Peyer's patch (tissue), 4 donors: ENCODE measurements at regions not wholly inside any gene's neighbourhood (a gene's known extent, or its start where the extent isn't known, plus 50 kb on each side); places are given as distances from the start of the nearest gene placed in this dataset.
"Not testable (repeated sequence)": the region's sequence is repeated elsewhere in the genome, so short reads cannot be mapped to it uniquely, and the experiment has no call there.

Source experiments
- POLR2A ChIP-seq, 2 donors: fragments of 450-650 bp; IDR thresholded peaks; one replicate each; pipeline ENCODE4 v1.5.1; 2017; ENCODE audit warnings: antibody characterized with exemption in 2 of 2, mild to moderate bottlenecking in 2 of 2, moderate library complexity in 2 of 2
- TF ChIP-seq, protein P1 (sequence below), 6 experiments: fragments of 450-650 bp in 4 of 6; fragments of 200-600 bp in 2 of 6; sonication (generic) in 1 of 6; IDR thresholded peaks; one replicate each; pipeline ENCODE4 v1.5.1; 2017 to 2019; ENCODE audit warnings: antibody characterized with exemption in 6 of 6, mild to moderate bottlenecking in 3 of 6, moderate library complexity in 1 of 6

DNA sequence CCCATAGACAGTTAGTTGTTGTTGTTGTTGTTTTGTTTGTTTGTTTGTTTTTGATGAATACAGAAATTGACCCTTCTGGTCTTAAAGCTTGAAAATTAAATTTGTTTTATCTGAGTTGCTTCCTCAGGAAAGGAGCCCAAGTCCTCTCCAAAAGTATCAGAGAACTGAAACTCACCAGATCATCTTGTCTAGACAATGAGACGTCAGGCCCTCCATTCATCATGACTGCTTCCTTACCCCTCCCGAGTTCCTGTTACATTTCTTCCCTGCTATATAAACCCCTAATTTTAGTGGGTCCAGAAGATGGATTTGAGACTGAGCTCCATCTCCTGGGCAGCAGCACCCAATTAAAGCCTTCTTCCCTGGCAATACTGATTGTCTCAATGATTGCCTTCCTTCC, 2744.8 kb upstream of the TPTE start:
- TF ChIP-seq, protein P1, sequence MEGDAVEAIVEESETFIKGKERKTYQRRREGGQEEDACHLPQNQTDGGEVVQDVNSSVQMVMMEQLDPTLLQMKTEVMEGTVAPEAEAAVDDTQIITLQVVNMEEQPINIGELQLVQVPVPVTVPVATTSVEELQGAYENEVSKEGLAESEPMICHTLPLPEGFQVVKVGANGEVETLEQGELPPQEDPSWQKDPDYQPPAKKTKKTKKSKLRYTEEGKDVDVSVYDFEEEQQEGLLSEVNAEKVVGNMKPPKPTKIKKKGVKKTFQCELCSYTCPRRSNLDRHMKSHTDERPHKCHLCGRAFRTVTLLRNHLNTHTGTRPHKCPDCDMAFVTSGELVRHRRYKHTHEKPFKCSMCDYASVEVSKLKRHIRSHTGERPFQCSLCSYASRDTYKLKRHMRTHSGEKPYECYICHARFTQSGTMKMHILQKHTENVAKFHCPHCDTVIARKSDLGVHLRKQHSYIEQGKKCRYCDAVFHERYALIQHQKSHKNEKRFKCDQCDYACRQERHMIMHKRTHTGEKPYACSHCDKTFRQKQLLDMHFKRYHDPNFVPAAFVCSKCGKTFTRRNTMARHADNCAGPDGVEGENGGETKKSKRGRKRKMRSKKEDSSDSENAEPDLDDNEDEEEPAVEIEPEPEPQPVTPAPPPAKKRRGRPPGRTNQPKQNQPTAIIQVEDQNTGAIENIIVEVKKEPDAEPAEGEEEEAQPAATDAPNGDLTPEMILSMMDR (IDR thresholded peaks at IDR 0.05) = not testable (repeated sequence)
- not testable (repeated sequence) for TF ChIP-seq POLR2A (IDR thresholded peaks at IDR 0.05)
